GM19438 (cell line): ENCODE measurements at regions not wholly inside any gene's neighbourhood (a gene's known extent, or its start where the extent isn't known, plus 50 kb on each side); places are given as distances from the start of the nearest gene placed in this dataset.

ENCODE experiments used
- ATAC-seq: cut with Tn5 transposase; IDR thresholded peaks from one replicate; pipeline ENCODE4 v1.9.1; 2021; ENCODE audit warnings: low read depth; ENCODE audit not compliant: unreplicated experiment

DNA sequence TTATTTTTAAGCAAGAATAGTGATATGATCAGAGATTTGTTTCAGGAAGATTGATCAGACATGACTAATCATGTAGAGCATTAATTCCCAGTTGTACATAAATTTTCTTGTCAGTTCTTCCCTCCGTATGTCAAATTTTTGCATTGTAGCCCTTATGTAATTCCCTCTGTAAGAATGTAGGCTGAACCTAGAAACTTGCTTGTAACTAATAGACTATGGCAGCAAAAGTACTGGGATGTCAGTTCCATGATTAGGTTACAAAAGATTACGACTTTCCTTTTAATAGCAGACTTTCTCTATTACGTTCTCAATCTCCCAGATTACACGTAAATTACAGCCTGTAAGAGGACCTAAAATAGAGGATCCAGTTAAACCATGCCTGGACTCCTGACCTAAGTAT is 79.4 kb upstream of the EPHA7 start:
- no peak for ATAC-seq

DNA sequence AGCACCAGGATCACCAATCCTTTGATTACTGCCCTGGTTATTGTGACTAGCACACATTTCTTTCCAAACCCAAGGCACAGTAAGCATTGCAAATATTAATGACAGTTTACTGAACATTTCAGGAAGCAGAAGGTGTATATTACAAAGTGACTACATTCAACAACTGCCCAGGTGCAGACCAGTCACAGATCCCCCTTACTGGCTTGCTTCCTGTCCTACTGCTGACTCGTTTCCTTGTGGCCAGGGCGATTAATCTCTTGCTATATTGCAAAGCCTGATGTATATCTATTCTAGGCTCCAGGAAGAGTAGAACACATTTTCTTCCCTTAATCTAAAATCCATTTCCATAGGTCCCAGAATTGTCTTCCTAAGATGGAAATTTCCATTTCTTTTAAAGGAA is 77.2 kb upstream of the EPHA7 start:
- no peak for ATAC-seq

DNA sequence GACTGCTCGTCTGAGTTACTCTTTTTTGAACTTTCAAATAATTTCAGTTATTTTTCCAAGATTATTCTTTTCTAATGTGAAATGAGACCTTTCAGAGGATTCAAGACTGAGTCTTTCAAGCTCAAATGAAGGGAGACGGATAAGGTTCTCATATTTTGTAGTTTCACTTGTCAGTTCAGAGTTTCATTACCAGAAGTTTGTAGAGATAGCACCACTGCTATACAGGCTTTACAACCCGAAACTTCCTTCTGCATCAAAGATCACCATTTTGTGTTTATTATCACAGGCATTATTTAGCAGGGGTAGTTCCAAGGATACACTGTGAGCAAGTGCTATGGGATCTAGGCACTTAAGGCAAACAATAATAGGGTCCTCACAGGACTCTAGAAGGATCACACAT is 74.7 kb upstream of the EPHA7 start:
- ATAC-seq = no peak

DNA sequence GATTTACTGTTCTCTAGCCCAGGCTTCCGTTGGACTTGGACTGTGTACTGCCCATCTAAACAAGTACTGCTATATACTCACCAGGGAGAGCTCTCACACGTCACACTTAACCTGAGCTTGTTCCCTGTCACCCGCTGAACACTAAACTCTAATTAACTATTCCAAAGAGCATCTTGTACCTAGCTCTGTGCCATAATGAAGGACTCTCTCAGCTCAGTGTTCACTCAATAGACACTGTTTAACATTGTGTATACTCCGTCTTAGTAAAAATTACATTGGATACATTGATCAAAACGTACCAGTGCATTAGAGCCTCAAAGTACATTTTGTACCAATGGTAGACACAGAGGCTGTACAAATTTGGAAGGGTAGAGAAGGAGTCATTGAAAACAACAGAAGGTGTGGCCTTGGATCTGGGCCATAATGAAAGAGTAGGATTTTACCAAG is 55.4 kb upstream of the EPHA7 start:
- ATAC-seq = no peak

DNA sequence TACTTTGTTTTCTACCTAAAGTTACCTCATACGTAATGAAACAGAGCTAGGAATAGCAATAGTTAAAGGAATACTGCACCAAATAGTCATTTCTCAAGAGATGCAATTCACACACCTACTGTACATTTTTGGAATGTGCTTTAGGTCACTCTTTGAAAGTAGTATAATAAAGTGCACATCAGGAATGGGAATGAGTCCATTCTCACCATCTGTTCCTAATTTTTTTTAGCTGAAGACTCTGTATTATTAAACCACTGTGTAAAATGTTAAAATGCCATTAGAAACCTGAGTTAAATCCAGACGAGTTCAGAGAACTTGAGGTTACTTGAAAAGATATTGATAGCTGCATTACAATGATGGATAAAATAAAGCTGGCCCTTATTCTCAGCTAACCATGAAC is 51.9 kb upstream of the EPHA7 start:
- no peak for ATAC-seq
